ENCODE measurements at regions not wholly inside any gene's neighbourhood (a gene's known extent, or its start where the extent isn't known, plus 50 kb on each side); places are given as distances from the start of the nearest gene placed in this dataset.

- no peak overlapping the region for H3K4me3 ChIP-seq
- no peaks in the 10 kb centered on the region for H4K20me1 ChIP-seq (ENCODE audit: control insufficient read depth, insufficient read depth)
- no TSS peak for BruUV-seq (replicated peaks)
- no peak overlapping the region for H2AFZ ChIP-seq (ENCODE audit: control insufficient read depth, low read depth, low read length)
- in situ Hi-C loops (cut with MboI) (no loop called here), intact Hi-C loops (cut with micrococcal nuclease; ENCODE audit: unreplicated experiment) (no loop called here)
- no peak overlapping the region for H3K4me2 ChIP-seq (ENCODE audit: control insufficient read depth, insufficient read depth)
- DNase-seq (ENCODE audit: low read depth, low spot score), result no peak
- POLR2A ChIA-PET, result no interaction called here
- H3K4me1 ChIP-seq (ENCODE audit: control insufficient read depth, insufficient read depth, low read length), result no peaks in the 10 kb centered on the region
- SMC1A ChIA-PET (ENCODE audit: uncharacterized antibody, unreplicated experiment), result no interaction called here
- FAIRE-seq, result no peak
- H3K79me2 ChIP-seq (ENCODE audit: control insufficient read depth, insufficient read depth, low read length), result no peaks in the 10 kb centered on the region
- no peak overlapping the region for H3K9ac ChIP-seq (ENCODE audit: control insufficient read depth, insufficient read depth, low read length)
- CTCF ChIA-PET, result no interaction called here
- ATAC-seq, result no peak
- RAD21 ChIA-PET (ENCODE audit: unreplicated experiment), result no interaction called here
- H3K27me3 ChIP-seq (replicated peaks in 1 of 2; ENCODE audit: control insufficient read depth in 2 of 2, insufficient read depth in 2 of 2, low read length in 1 of 2), result no peaks in the 10 kb centered on the region
- 24% methylated on average over 1 of the region's 1 CpG for WGBS (ENCODE audit: insufficient coverage, insufficient replicate concordance, low lambda C conversion rate, missing lambda C conversion rate)
- H3K36me3 ChIP-seq (ENCODE audit: control insufficient read depth in 2 of 2, insufficient read depth in 2 of 2, low read length in 1 of 2), result no peaks in the 10 kb centered on the region
- TF ChIP-seq KLF5 (IDR thresholded peaks at IDR 0.05; ENCODE audit: partially characterized antibody) (no peak), RAD51 (IDR thresholded peaks at IDR 0.05) (no peak), ZBTB40 (IDR thresholded peaks at IDR 0.05; ENCODE audit: borderline replicate concordance) (no peak), ZNF217 (IDR thresholded peaks at IDR 0.05) (no peak), ZZZ3 (IDR thresholded peaks at IDR 0.05; ENCODE audit: control insufficient read depth, insufficient read length, low read depth) (no peak), BRCA1 (IDR thresholded peaks at IDR 0.05; ENCODE audit: low read depth, low read length) (no peak)
- H3K9me3 ChIP-seq (replicated peaks; ENCODE audit: control insufficient read depth, insufficient read depth, low read length), result no peaks in the 10 kb centered on the region
- no peak overlapping the region for H3K27ac ChIP-seq (ENCODE audit: control insufficient read depth, insufficient read depth)
These were observed 300.5 kb downstream of the TLE1 start for GRCh38 chr9:81388831-81389230.

All from GM12878 (cell line).